NCI-H510A (cell line): ENCODE measurements at regions not wholly inside any gene's neighbourhood (a gene's known extent, or its start where the extent isn't known, plus 50 kb on each side); places are given as distances from the start of the nearest gene placed in this dataset.

Source experiments
- DNase-seq: peaks from one replicate; lab custom pipeline; 2025; lab: John Stamatoyannopoulos, UW

- no peak for DNase-seq
Measured at GRCh38 chr2:18465979-18466378, 94.5 kb downstream of the RDH14 start.

- no peak for DNase-seq
Measured at GRCh38 chr2:18464913-18465312, 95.5 kb downstream of the RDH14 start.

GRCh38 chr2:18456026-18456425, 104.4 kb downstream of the RDH14 start:
- DNase-seq, result no peak

GRCh38 chr2:18455236-18455862, 105.1 kb downstream of the RDH14 start:
- DNase-seq, result no peak

- no peak for DNase-seq
Measured at GRCh38 chr2:18454692-18455235, 105.7 kb downstream of the RDH14 start.

GRCh38 chr2:18446715-18447114, 113.7 kb downstream of the RDH14 start:
- DNase-seq, result no peak

- DNase-seq, result no peak
Measured at GRCh38 chr2:18445433-18446320, 114.8 kb downstream of the RDH14 start.

- DNase-seq, result no peak
Measured at GRCh38 chr2:18444806-18445205, 115.6 kb downstream of the RDH14 start.

- no peak for DNase-seq
Measured at GRCh38 chr2:18441583-18441982, 118.9 kb downstream of the RDH14 start.

GRCh38 chr2:18440777-18441176, 119.7 kb downstream of the RDH14 start:
- DNase-seq, result no peak

- DNase-seq, result no peak
Measured at GRCh38 chr2:18440141-18440661, 120.3 kb downstream of the RDH14 start.

GRCh38 chr2:18439716-18440115, 120.7 kb downstream of the RDH14 start:
- DNase-seq, result no peak

- DNase-seq, result no peak
Measured at GRCh38 chr2:18437909-18438308, 122.5 kb downstream of the RDH14 start.

GRCh38 chr2:18436503-18437005, 123.9 kb downstream of the RDH14 start:
- DNase-seq, result no peak

- DNase-seq, result no peak
Measured at GRCh38 chr2:18435426-18436037, 124.9 kb downstream of the RDH14 start.

GRCh38 chr2:18433872-18434271, 126.6 kb downstream of the RDH14 start:
- DNase-seq, result no peak

- no peak for DNase-seq
Measured at GRCh38 chr2:18432999-18433398, 127.5 kb downstream of the RDH14 start.

- no peak for DNase-seq
Measured at GRCh38 chr2:18430996-18431748, 129.3 kb downstream of the RDH14 start.

- no peak for DNase-seq
Measured at GRCh38 chr2:18428516-18428915, 131.9 kb downstream of the RDH14 start.

- no peak for DNase-seq
Measured at GRCh38 chr2:18427762-18428161, 132.7 kb downstream of the RDH14 start.

GRCh38 chr2:18426174-18426573, 134.3 kb downstream of the RDH14 start:
- no peak for DNase-seq
